ENCODE measurements at regions not wholly inside any gene's neighbourhood (a gene's known extent, or its start where the extent isn't known, plus 50 kb on each side); places are given as distances from the start of the nearest gene placed in this dataset.

DNA sequence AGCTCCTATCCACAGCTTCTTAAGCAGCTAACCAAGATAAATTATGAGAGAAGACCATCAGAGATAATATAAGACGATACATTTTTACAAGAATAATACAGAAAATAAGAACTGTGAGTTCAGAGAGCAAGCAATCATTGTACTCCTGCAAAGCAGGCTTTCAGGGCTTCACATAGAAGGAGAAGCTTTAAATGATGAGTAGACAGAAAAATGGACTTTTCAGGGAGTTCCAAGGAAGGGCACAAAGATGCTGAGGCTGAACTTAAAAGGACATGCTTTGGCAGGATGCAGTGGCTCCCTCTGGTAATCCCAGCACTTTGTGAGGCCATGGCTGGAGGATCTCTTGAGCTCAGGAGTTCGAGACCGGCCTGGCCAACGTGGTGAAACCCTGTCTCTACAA lies 159.5 kb downstream of the POU4F1 start:
- Mint-ChIP-seq H3K36me3 (ENCODE audit: low read depth) (no peaks in the 10 kb centered on the region), H3K9me3 (ENCODE audit: low read depth) (no peaks in the 10 kb centered on the region), H3K4me3 (ENCODE audit: unreplicated experiment) (no peak overlapping the region), H3K4me1 (ENCODE audit: low read depth) (no peaks in the 10 kb centered on the region), H3K27me3 (ENCODE audit: low read depth) (no peaks in the 10 kb centered on the region), H3K27ac (ENCODE audit: unreplicated experiment) (no peak overlapping the region)
- DNase-seq (ENCODE audit: low spot score) = no peak
- TF ChIP-seq, protein P1, sequence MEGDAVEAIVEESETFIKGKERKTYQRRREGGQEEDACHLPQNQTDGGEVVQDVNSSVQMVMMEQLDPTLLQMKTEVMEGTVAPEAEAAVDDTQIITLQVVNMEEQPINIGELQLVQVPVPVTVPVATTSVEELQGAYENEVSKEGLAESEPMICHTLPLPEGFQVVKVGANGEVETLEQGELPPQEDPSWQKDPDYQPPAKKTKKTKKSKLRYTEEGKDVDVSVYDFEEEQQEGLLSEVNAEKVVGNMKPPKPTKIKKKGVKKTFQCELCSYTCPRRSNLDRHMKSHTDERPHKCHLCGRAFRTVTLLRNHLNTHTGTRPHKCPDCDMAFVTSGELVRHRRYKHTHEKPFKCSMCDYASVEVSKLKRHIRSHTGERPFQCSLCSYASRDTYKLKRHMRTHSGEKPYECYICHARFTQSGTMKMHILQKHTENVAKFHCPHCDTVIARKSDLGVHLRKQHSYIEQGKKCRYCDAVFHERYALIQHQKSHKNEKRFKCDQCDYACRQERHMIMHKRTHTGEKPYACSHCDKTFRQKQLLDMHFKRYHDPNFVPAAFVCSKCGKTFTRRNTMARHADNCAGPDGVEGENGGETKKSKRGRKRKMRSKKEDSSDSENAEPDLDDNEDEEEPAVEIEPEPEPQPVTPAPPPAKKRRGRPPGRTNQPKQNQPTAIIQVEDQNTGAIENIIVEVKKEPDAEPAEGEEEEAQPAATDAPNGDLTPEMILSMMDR (IDR thresholded peaks at IDR 0.05) = no peak

DNA sequence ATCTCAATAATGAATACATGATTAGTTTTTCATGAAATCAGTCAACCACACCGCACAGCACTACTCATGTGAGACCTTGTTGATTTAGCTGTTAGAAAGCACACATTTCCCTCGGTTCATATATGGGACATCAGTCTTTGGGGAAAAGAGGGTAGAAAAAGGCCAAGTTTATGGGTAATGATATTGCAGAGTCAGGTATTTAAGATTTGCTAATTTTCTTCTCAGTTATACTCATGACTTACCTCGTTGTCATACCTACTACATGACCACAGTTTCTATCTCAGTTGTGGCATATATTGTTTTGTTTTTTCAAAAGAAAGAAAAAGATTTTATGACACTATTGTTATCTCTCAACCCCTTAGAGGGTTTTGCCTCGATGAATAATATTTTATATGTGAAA lies 165.6 kb downstream of the POU4F1 start:
- H3K27me3 Mint-ChIP-seq (ENCODE audit: low read depth) = peaks cover 1% of the 10 kb centered on the region

DNA sequence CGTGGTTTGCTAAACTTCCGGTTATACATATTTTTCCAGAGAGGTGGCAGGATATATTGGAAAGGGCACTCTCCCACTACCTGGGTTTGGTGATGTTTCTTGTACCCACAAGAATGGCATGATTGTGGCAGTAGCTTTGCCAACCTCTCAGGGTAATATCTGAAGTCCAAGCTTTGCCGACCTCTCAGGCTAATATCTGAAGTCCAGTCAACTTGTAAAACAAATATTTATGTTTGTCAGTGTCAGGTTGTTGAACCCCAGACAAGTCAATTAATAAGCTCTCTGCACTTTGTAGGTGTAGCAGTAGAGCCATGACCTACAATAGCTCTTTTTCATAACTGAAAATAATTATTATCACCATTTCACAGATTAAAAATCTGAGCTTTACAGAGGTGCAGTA lies 167.0 kb downstream of the POU4F1 start:
- Mint-ChIP-seq H3K9me3 (ENCODE audit: low read depth) (no peaks in the 10 kb centered on the region), H3K4me1 (ENCODE audit: low read depth) (no peaks in the 10 kb centered on the region), H3K4me3 (ENCODE audit: unreplicated experiment) (no peak overlapping the region), H3K36me3 (ENCODE audit: low read depth) (no peaks in the 10 kb centered on the region), H3K27ac (ENCODE audit: unreplicated experiment) (no peak overlapping the region), H3K27me3 (ENCODE audit: low read depth) (peaks cover 1% of the 10 kb centered on the region)
- DNase-seq (ENCODE audit: low spot score) = no peak
- TF ChIP-seq, protein P1 (IDR thresholded peaks at IDR 0.05) = no peak

More for the DNA sequence above, 165.6 kb downstream of the POU4F1 start:
- Mint-ChIP-seq H3K4me3 (ENCODE audit: unreplicated experiment) (no peak overlapping the region), H3K9me3 (ENCODE audit: low read depth) (no peaks in the 10 kb centered on the region), H3K36me3 (ENCODE audit: low read depth) (no peaks in the 10 kb centered on the region), H3K27ac (ENCODE audit: unreplicated experiment) (no peak overlapping the region), H3K4me1 (ENCODE audit: low read depth) (no peaks in the 10 kb centered on the region)
- no peak for DNase-seq (ENCODE audit: low spot score)
- TF ChIP-seq, protein P1 (IDR thresholded peaks at IDR 0.05) = no peak

GRCh38 chr13:78431328-78431727 lies 172.0 kb downstream of the POU4F1 start:
- H3K4me1 Mint-ChIP-seq (ENCODE audit: low read depth) = no peaks in the 10 kb centered on the region
- H3K27me3 Mint-ChIP-seq (ENCODE audit: low read depth) = no peaks in the 10 kb centered on the region
- TF ChIP-seq, protein P1 (IDR thresholded peaks at IDR 0.05) = no peak
- no peaks in the 10 kb centered on the region for H3K9me3 Mint-ChIP-seq (ENCODE audit: low read depth)
- no peak overlapping the region for H3K27ac Mint-ChIP-seq (ENCODE audit: unreplicated experiment)
- DNase-seq (ENCODE audit: low spot score) = no peak
- H3K36me3 Mint-ChIP-seq (ENCODE audit: low read depth) = no peaks in the 10 kb centered on the region
- H3K4me3 Mint-ChIP-seq (ENCODE audit: unreplicated experiment) = no peak overlapping the region

- no peaks in the 10 kb centered on the region for H3K27me3 Mint-ChIP-seq (ENCODE audit: low read depth)
- no peaks in the 10 kb centered on the region for H3K4me1 Mint-ChIP-seq (ENCODE audit: low read depth)
Observed at GRCh38 chr13:78430811-78431210, 172.5 kb downstream of the POU4F1 start.

More at GRCh38 chr13:78430811-78431210, 172.5 kb downstream of the POU4F1 start:
- Mint-ChIP-seq H3K9me3 (ENCODE audit: low read depth) (no peaks in the 10 kb centered on the region), H3K4me3 (ENCODE audit: unreplicated experiment) (no peak overlapping the region), H3K36me3 (ENCODE audit: low read depth) (no peaks in the 10 kb centered on the region), H3K27ac (ENCODE audit: unreplicated experiment) (no peak overlapping the region)
- TF ChIP-seq, protein P1 (IDR thresholded peaks at IDR 0.05) = no peak
- no peak for DNase-seq (ENCODE audit: low spot score)

Measured in chondrocyte (in vitro differentiated cells).